Liver (tissue), 8 donors: ENCODE measurements at regions not wholly inside any gene's neighbourhood (a gene's known extent, or its start where the extent isn't known, plus 50 kb on each side); places are given as distances from the start of the nearest gene placed in this dataset.

ENCODE experiments used
- DNase-seq: peaks from one replicate; pipeline ENCODE4 v3.0.0-alpha.2; 2017; ENCODE audit warnings: low spot score
- H3K27ac ChIP-seq, 2 donors: one replicate each; pipeline ENCODE4 v1.7.0; 2013; ENCODE audit warnings: inconsistent platforms in 2 of 2, low read length in 2 of 2, control low read depth in 1 of 2, low read depth in 1 of 2, mild to moderate bottlenecking in 1 of 2
- H3K27me3 ChIP-seq, 4 donors: one replicate each; pipeline versions ENCODE4 v1.6.1 to v1.7.0; 2013; ENCODE audit warnings: low read length in 3 of 4, inconsistent platforms in 1 of 4, mild to moderate bottlenecking in 1 of 4, moderate library complexity in 1 of 4; ENCODE audit not compliant: control insufficient read depth in 4 of 4, insufficient read depth in 4 of 4
- H3K36me3 ChIP-seq, 4 donors: one replicate each; pipeline versions ENCODE4 v1.6.1 to v1.7.0; 2013; ENCODE audit warnings: low read length in 3 of 4, mild to moderate bottlenecking in 3 of 4, low read depth in 1 of 4, moderate library complexity in 1 of 4; ENCODE audit not compliant: control insufficient read depth in 4 of 4, insufficient read depth in 3 of 4
- H3K4me1 ChIP-seq, 4 donors: one replicate each; pipeline versions ENCODE4 v1.6.1 to v1.7.0; 2013; ENCODE audit warnings: low read length in 3 of 4, mild to moderate bottlenecking in 3 of 4, moderate library complexity in 1 of 4; ENCODE audit not compliant: control insufficient read depth in 4 of 4, insufficient read depth in 4 of 4
- H3K4me3 ChIP-seq, 3 donors: one replicate each; pipeline versions ENCODE4 v1.6.1 to v1.7.0; 2013; ENCODE audit warnings: low read length in 3 of 3, control low read depth in 1 of 3, low read depth in 1 of 3, mild to moderate bottlenecking in 1 of 3
- H3K9ac ChIP-seq, 2 donors: one replicate each; pipeline ENCODE4 v1.7.0; 2013; ENCODE audit warnings: low read length in 2 of 2, mild to moderate bottlenecking in 2 of 2, moderate library complexity in 2 of 2, control low read depth in 1 of 2, low read depth in 1 of 2
- H3K9me3 ChIP-seq, 4 donors: one replicate each; pipeline versions ENCODE4 v1.6.1 to v1.7.0; 2013; ENCODE audit warnings: low read length in 3 of 4; ENCODE audit not compliant: control insufficient read depth in 4 of 4
- ATF3 ChIP-seq: IDR thresholded peaks from 2 replicates; pipeline ENCODE4 v1.6.1; 2016; ENCODE audit warnings: antibody characterized with exemption
- CTCF ChIP-seq: fragments of 150-350 bp; IDR thresholded peaks from 2 replicates; pipeline ENCODE4 v1.5.1; 2017; ENCODE audit warnings: improper control_type of control experiment, low read depth, low read length; ENCODE audit not compliant: missing input control
- EGR1 ChIP-seq, 2 donors: IDR thresholded peaks; 2 replicates each; pipeline ENCODE4 v1.6.1; 2016 to 2018; ENCODE audit warnings: antibody characterized with exemption in 2 of 2, low read depth in 2 of 2
- FOXA1 ChIP-seq: IDR thresholded peaks from 2 replicates; pipeline ENCODE4 v1.6.1; 2016; ENCODE audit warnings: antibody characterized with exemption
- FOXA2 ChIP-seq: IDR thresholded peaks from 2 replicates; pipeline ENCODE4 v1.6.1; 2016; ENCODE audit warnings: antibody characterized with exemption
- GABPA ChIP-seq, 2 donors: IDR thresholded peaks in 1 of 2; conservative IDR thresholded peaks in 1 of 2; 2 replicates each; pipeline ENCODE4 v1.6.1; 2016; ENCODE audit warnings: antibody characterized with exemption in 2 of 2, mild to moderate bottlenecking in 1 of 2, moderate library complexity in 1 of 2
- HNF4A ChIP-seq, 2 donors: conservative IDR thresholded peaks; 2 replicates each; pipeline ENCODE4 v1.6.1; 2016; ENCODE audit warnings: antibody characterized with exemption in 2 of 2, mild to moderate bottlenecking in 2 of 2
- JUND ChIP-seq, 2 donors: IDR thresholded peaks; 2 replicates each; pipeline ENCODE4 v1.6.1; 2016; ENCODE audit warnings: antibody characterized with exemption in 2 of 2
- MAX ChIP-seq: IDR thresholded peaks from 2 replicates; pipeline ENCODE4 v1.6.1; 2016; ENCODE audit warnings: antibody characterized with exemption
- RAD21 ChIP-seq, 2 donors: IDR thresholded peaks; 2 replicates each; pipeline ENCODE4 v1.6.1; 2016; ENCODE audit warnings: antibody characterized with exemption in 2 of 2, mild to moderate bottlenecking in 2 of 2
- REST ChIP-seq: IDR thresholded peaks from 2 replicates; pipeline ENCODE4 v1.6.1; 2016; ENCODE audit warnings: antibody characterized with exemption, mild to moderate bottlenecking
- RXRA ChIP-seq, 2 donors: IDR thresholded peaks; 2 replicates each; pipeline ENCODE4 v1.6.1; 2017 to 2018; ENCODE audit warnings: antibody characterized with exemption in 2 of 2, mild to moderate bottlenecking in 1 of 2
- SP1 ChIP-seq: IDR thresholded peaks from 2 replicates; pipeline ENCODE4 v1.6.1; 2018; ENCODE audit warnings: antibody characterized with exemption, mild to moderate bottlenecking
- YY1 ChIP-seq: IDR thresholded peaks from 2 replicates; pipeline ENCODE4 v1.6.1; 2016; ENCODE audit warnings: antibody characterized with exemption, mild to moderate bottlenecking
- ZBTB33 ChIP-seq: IDR thresholded peaks from 2 replicates; pipeline ENCODE4 v1.6.1; 2016; ENCODE audit warnings: antibody characterized with exemption
- WGBS: extraction: QIAGEN DNeasy Blood & Tissue Kit; methylation state at CpG from one replicate; pipeline ENCODE4 v1.1.7; 2013; 5-methylcytosine and 5-hydroxymethylcytosine counted together
- donor health status: healthy.
- donor health status: healthy.
- donor health status: healthy.
- donor health status: healthy.
- donor health status: healthy.

GRCh38 chr4:32119907-32120306, 1399.7 kb downstream of the PCDH7 start:
- 91% methylated on average over 1 of the region's 1 CpG for WGBS

More at GRCh38 chr4:32119907-32120306, 1399.7 kb downstream of the PCDH7 start:
- H3K4me3 ChIP-seq = no peak overlapping the region
- H3K4me1 ChIP-seq = no peaks in the 10 kb centered on the region
- no peak overlapping the region for H3K9ac ChIP-seq
- H3K27ac ChIP-seq = no peak overlapping the region
- DNase-seq = no peak
- no peaks in the 10 kb centered on the region for H3K9me3 ChIP-seq
- no peaks in the 10 kb centered on the region for H3K36me3 ChIP-seq
- TF ChIP-seq YY1 = no peak
- no peak for TF ChIP-seq MAX
- TF ChIP-seq REST = no peak
- TF ChIP-seq EGR1 (IDR thresholded peaks at IDR 0.05; ENCODE audit: low read depth in 2 of 2) = no peak
- no peak for TF ChIP-seq SP1
- TF ChIP-seq RAD21 (IDR thresholded peaks at IDR 0.05) = no peak
- no peak for TF ChIP-seq HNF4A (conservative IDR thresholded peaks at IDR 0.05)
- no peak for TF ChIP-seq ZBTB33
- TF ChIP-seq RXRA (IDR thresholded peaks at IDR 0.05) = no peak
- TF ChIP-seq CTCF = no peak
- no peak for TF ChIP-seq FOXA1
- no peak for TF ChIP-seq FOXA2
- TF ChIP-seq ATF3 = no peak
- TF ChIP-seq GABPA (IDR thresholded peaks at IDR 0.05 in 1 of 2, conservative IDR thresholded peaks at IDR 0.05 in 1 of 2) = no peak
- no peak for TF ChIP-seq JUND (IDR thresholded peaks at IDR 0.05)
- H3K27me3 ChIP-seq = no peaks in the 10 kb centered on the region
